ENCODE measurements at regions not wholly inside any gene's neighbourhood (a gene's known extent, or its start where the extent isn't known, plus 50 kb on each side); places are given as distances from the start of the nearest gene placed in this dataset.

- TF ChIP-seq CTCF (IDR thresholded peaks at IDR 0.05) (no peak), POLR2AphosphoS5 (IDR thresholded peaks at IDR 0.05) (no peak), POLR2A (IDR thresholded peaks at IDR 0.05) (no peak)
Measured at GRCh38 chr13:59340151-59340550, 823.6 kb downstream of the DIAPH3 start.

All from prostate gland (tissue), 2 donors.